Nephron progenitor cell (in vitro differentiated cells): ENCODE measurements at regions not wholly inside any gene's neighbourhood (a gene's known extent, or its start where the extent isn't known, plus 50 kb on each side); places are given as distances from the start of the nearest gene placed in this dataset.

Experiments used
- DNase-seq: peaks from one replicate; pipeline ENCODE4 v3.0.0; 2021
- H3K27ac Mint-ChIP-seq: 2 replicates; pipeline ENCODE4 v1.8.0; 2021; ENCODE audit warnings: mild to moderate bottlenecking, moderate library complexity, mixed read lengths
- H3K27me3 Mint-ChIP-seq: 2 replicates; pipeline ENCODE4 v1.8.0; 2021; ENCODE audit warnings: mild to moderate bottlenecking, low read depth, mixed read lengths; ENCODE audit not compliant: poor library complexity
- H3K36me3 Mint-ChIP-seq: 2 replicates; pipeline ENCODE4 v1.8.0; 2021; ENCODE audit warnings: low read depth, mixed read lengths
- H3K4me1 Mint-ChIP-seq: 2 replicates; pipeline ENCODE4 v1.8.0; 2021; ENCODE audit warnings: mixed read lengths
- H3K4me3 Mint-ChIP-seq: 2 replicates; pipeline ENCODE4 v1.8.0; 2021; ENCODE audit warnings: mild to moderate bottlenecking, moderate library complexity, mixed read lengths
- H3K9me3 Mint-ChIP-seq: 2 replicates; pipeline ENCODE4 v1.8.0; 2021; ENCODE audit warnings: mild to moderate bottlenecking, moderate library complexity, mixed read lengths
- TF ChIP-seq, protein P1 (sequence below): fragments of 200-600 bp; sonication (generic); IDR thresholded peaks from 2 replicates; pipeline ENCODE4 v1.5.0; 2021; ENCODE audit warnings: antibody characterized with exemption

DNA sequence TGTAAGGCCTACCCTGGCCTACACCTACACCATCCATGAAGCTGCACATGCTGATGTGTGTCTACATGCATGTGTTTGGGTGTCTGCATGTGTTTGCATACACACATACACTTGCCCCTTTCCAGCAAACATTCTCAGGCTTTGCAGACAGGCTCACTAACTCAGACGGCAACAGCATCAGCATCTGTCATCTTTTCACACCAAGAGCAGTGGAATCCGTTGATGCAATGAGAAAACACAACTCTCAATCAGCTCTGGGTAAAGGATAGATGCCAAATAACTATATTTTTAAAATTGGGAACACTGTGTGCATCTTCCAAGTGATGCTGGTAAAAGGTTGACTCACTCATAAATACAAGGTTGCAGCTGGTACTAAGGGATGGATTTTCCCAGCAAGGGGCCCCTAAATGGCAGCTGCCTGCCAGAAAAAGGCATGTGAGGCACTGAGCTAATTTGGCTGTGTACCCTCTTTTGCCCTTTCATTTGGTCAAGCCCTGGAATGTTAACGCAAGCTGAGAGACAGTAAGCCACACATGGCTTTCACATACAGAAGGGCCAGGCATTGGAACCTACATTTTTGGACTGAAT, 296.3 kb upstream of the NPSR1 start:
- no peak for DNase-seq
- no peaks in the 10 kb centered on the region for H3K4me1 Mint-ChIP-seq
- H3K9me3 Mint-ChIP-seq, result no peaks in the 10 kb centered on the region
- no peak overlapping the region for H3K4me3 Mint-ChIP-seq
- H3K27me3 Mint-ChIP-seq, result peaks cover 3% of the 10 kb centered on the region
- TF ChIP-seq, protein P1, sequence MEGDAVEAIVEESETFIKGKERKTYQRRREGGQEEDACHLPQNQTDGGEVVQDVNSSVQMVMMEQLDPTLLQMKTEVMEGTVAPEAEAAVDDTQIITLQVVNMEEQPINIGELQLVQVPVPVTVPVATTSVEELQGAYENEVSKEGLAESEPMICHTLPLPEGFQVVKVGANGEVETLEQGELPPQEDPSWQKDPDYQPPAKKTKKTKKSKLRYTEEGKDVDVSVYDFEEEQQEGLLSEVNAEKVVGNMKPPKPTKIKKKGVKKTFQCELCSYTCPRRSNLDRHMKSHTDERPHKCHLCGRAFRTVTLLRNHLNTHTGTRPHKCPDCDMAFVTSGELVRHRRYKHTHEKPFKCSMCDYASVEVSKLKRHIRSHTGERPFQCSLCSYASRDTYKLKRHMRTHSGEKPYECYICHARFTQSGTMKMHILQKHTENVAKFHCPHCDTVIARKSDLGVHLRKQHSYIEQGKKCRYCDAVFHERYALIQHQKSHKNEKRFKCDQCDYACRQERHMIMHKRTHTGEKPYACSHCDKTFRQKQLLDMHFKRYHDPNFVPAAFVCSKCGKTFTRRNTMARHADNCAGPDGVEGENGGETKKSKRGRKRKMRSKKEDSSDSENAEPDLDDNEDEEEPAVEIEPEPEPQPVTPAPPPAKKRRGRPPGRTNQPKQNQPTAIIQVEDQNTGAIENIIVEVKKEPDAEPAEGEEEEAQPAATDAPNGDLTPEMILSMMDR, result no peak
- no peak overlapping the region for H3K27ac Mint-ChIP-seq
- H3K36me3 Mint-ChIP-seq, result no peaks in the 10 kb centered on the region

DNA sequence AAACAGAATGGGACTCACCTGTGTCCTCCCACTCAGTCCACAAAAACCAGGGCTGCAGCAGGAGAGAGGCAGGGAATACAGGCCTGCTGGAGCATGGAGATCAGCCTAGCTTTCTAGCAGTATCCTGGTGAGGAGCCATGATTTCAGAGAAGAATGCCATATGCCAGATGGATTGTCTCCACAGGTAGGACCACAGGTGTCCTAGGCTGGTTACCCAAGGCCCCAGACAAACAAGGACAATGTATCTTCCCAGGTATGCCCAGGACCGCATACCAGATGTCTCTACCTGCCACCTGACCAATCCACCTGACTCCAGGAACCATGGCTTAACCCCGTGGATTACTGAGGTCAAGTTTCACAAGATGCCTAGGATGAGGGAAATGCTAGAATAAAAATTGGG, 295.4 kb upstream of the NPSR1 start:
- H3K27ac Mint-ChIP-seq, result no peak overlapping the region
- TF ChIP-seq, protein P1, result no peak
- no peak overlapping the region for H3K4me3 Mint-ChIP-seq
- peaks cover 4% of the 10 kb centered on the region for H3K27me3 Mint-ChIP-seq
- DNase-seq, result no peak
- H3K4me1 Mint-ChIP-seq, result no peaks in the 10 kb centered on the region
- H3K36me3 Mint-ChIP-seq, result no peaks in the 10 kb centered on the region
- H3K9me3 Mint-ChIP-seq, result no peaks in the 10 kb centered on the region

DNA sequence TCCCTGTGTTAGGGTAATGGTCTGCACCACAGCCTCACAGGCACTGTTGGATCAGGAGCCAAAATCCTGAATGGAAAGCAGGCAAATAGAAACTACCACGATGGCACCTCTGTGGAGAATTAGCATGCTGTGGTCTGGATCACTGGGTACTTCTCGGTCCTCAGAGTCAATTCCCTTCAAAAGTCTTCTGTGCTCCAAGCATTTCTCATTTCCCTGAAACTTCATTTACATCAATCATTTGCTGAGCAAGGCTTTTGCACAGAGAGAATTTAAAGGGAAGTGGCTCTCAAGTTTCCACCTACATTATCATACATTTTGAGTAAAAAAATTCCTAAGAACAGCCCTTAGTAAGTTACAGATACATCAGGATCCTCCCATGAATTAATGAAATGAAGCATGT, 293.9 kb upstream of the NPSR1 start:
- no peaks in the 10 kb centered on the region for H3K36me3 Mint-ChIP-seq
- H3K27ac Mint-ChIP-seq, result no peak overlapping the region

DNA sequence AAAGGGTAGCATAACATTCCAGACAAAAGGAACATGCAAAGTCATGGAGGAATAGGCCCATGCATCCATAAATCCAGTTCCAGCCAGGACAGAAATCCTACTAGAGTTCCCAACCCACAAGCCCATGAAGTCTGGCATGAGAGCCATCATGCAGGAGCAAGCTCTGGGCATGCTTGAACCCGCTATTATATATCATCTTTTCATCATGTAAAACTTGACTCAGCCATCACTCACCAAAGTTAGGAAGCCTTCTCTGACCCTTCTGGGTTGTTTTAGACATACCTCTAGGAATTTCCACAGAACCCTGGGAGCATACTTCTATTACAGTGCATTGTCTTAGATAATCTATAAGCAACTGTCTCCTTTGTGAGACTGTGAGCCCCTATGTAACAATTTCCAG, 293.0 kb upstream of the NPSR1 start:
- no peak overlapping the region for H3K4me3 Mint-ChIP-seq
- H3K4me1 Mint-ChIP-seq, result no peaks in the 10 kb centered on the region
- peaks cover 4% of the 10 kb centered on the region for H3K27me3 Mint-ChIP-seq
- H3K27ac Mint-ChIP-seq, result no peak overlapping the region
- TF ChIP-seq, protein P1, result no peak
- H3K36me3 Mint-ChIP-seq, result no peaks in the 10 kb centered on the region
- DNase-seq, result no peak
- no peaks in the 10 kb centered on the region for H3K9me3 Mint-ChIP-seq

More for the DNA sequence above, 293.9 kb upstream of the NPSR1 start:
- TF ChIP-seq, protein P1, result no peak
- Mint-ChIP-seq H3K27me3 (peaks cover 4% of the 10 kb centered on the region), H3K9me3 (no peaks in the 10 kb centered on the region), H3K4me1 (no peaks in the 10 kb centered on the region), H3K4me3 (no peak overlapping the region)
- DNase-seq, result no peak

DNA sequence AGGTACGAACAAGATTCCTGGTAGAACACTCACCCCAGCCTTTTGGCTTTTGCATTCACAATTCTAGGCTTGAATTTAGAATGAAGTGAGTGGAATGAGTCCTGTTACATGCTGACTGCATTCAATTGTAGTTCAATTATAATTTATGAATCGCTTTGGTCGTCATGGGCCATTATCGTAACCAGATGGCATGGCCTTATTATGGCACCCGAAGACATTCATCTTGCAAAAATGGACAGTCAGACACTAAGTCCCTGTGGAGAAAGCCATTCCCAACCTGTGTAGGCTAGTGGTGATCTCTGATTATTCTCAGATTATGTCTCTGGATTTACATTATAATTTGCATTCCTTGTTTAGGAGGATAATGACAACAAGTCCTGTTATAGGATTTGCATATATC, 292.4 kb upstream of the NPSR1 start:
- TF ChIP-seq, protein P1, result no peak
- Mint-ChIP-seq H3K4me3 (no peak overlapping the region), H3K36me3 (no peaks in the 10 kb centered on the region), H3K4me1 (no peaks in the 10 kb centered on the region), H3K27me3 (peaks cover 4% of the 10 kb centered on the region), H3K9me3 (no peaks in the 10 kb centered on the region), H3K27ac (no peak overlapping the region)
- DNase-seq, result no peak

DNA sequence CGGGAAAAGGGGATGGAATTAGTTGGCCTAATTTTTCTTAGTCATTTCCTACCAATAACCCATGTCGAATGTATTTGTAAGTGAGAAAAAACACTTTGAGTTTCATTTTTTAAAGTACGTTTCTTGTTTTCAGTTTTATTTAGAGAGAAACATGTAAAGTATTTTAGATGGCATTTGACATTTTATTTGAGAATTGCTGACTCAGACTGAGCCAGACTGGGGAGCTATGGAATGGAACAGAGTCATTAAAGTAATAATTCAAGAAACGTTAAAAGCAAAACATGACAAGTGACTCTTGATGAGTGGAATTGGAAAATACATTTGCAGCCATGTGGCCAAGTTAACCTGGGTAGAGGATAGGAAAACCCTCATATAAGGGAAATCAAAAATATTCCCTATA, 286.1 kb upstream of the NPSR1 start:
- H3K36me3 Mint-ChIP-seq, result no peaks in the 10 kb centered on the region
- no peaks in the 10 kb centered on the region for H3K9me3 Mint-ChIP-seq
- no peaks in the 10 kb centered on the region for H3K4me1 Mint-ChIP-seq
- no peak overlapping the region for H3K4me3 Mint-ChIP-seq
- TF ChIP-seq, protein P1, result no peak
- no peak overlapping the region for H3K27ac Mint-ChIP-seq
- no peak for DNase-seq
- peaks cover 3% of the 10 kb centered on the region for H3K27me3 Mint-ChIP-seq
